Adrenal gland (tissue), 5 donors: ENCODE measurements at regions not wholly inside any gene's neighbourhood (a gene's known extent, or its start where the extent isn't known, plus 50 kb on each side); places are given as distances from the start of the nearest gene placed in this dataset.

ENCODE experiments used
- CTCF ChIP-seq, 6 experiments: fragments of 450-650 bp in 4 of 6; fragments of 200-600 bp in 2 of 6; sonication (generic) in 1 of 6; IDR thresholded peaks; 1 replicate in 5 of 6; 2 replicates in 1 of 6; pipeline versions ENCODE4 v1.5.1 to v1.8.0; 2016 to 2021; ENCODE audit warnings: antibody characterized with exemption in 6 of 6, mild to moderate bottlenecking in 2 of 6, moderate library complexity in 1 of 6
- POLR2A ChIP-seq, 2 donors: fragments of 450-650 bp; IDR thresholded peaks; one replicate each; pipeline ENCODE4 v1.6.1; 2017; ENCODE audit warnings: antibody characterized with exemption in 2 of 2, mild to moderate bottlenecking in 2 of 2, moderate library complexity in 1 of 2
- donor health status: DM: no; HTN: no; CAD: no.

- TF ChIP-seq CTCF (IDR thresholded peaks at IDR 0.05) = no peak
- TF ChIP-seq POLR2A (IDR thresholded peaks at IDR 0.05) = no peak
Measured at GRCh38 chr21:18023157-18023556, 204.0 kb upstream of the C21orf91 start.
